Stimulated activated CD4-positive, alpha-beta T cell treated with anti-CD3 and anti-CD28 coated beads, Interleukin-15, amount 100 ng/mL, for 48 hours (primary cell): ENCODE measurements at regions not wholly inside any gene's neighbourhood (a gene's known extent, or its start where the extent isn't known, plus 50 kb on each side); places are given as distances from the start of the nearest gene placed in this dataset.

Experiments
- DNase-seq, 2 donors: peaks; one replicate each; pipeline ENCODE4 v3.0.0-alpha.2; 2020; ENCODE audit warnings: low read depth in 2 of 2

GRCh38 chr2:18194161-18194560 lies 315.7 kb downstream of the KCNS3 start:
- DNase-seq = no peak

- no peak for DNase-seq
These were observed 308.5 kb downstream of the KCNS3 start for GRCh38 chr2:18186816-18187613.

- no peak for DNase-seq
These were observed 304.4 kb downstream of the KCNS3 start for GRCh38 chr2:18182861-18183260.

- no peak for DNase-seq
These were observed 302.4 kb downstream of the KCNS3 start for GRCh38 chr2:18180912-18181311.

GRCh38 chr2:18180031-18180610 lies 301.7 kb downstream of the KCNS3 start:
- no peak for DNase-seq

GRCh38 chr2:18178736-18179349 lies 300.4 kb downstream of the KCNS3 start:
- DNase-seq = peak in 1 of 2 donors; percentile 4

GRCh38 chr2:18176679-18177215 lies 298.3 kb downstream of the KCNS3 start:
- no peak for DNase-seq

GRCh38 chr2:18172607-18173006 lies 294.1 kb downstream of the KCNS3 start:
- no peak for DNase-seq

GRCh38 chr2:18171191-18172139 lies 293.0 kb downstream of the KCNS3 start:
- no peak for DNase-seq

- no peak for DNase-seq
These were observed 292.2 kb downstream of the KCNS3 start for GRCh38 chr2:18170642-18171041.

GRCh38 chr2:18169893-18170175 lies 291.4 kb downstream of the KCNS3 start:
- DNase-seq = no peak

GRCh38 chr2:18169121-18169892 lies 290.8 kb downstream of the KCNS3 start:
- DNase-seq = no peak

- DNase-seq = no peak
These were observed 289.4 kb downstream of the KCNS3 start for GRCh38 chr2:18167871-18168270.

GRCh38 chr2:18161681-18162080 lies 283.2 kb downstream of the KCNS3 start:
- no peak for DNase-seq

GRCh38 chr2:18159896-18160295 lies 281.4 kb downstream of the KCNS3 start:
- DNase-seq = no peak

- DNase-seq = no peak
These were observed 278.0 kb downstream of the KCNS3 start for GRCh38 chr2:18156421-18156820.

GRCh38 chr2:18156002-18156401 lies 277.5 kb downstream of the KCNS3 start:
- DNase-seq = no peak

GRCh38 chr2:18154812-18155211 lies 276.3 kb downstream of the KCNS3 start:
- no peak for DNase-seq

GRCh38 chr2:18154259-18154658 lies 275.8 kb downstream of the KCNS3 start:
- no peak for DNase-seq

GRCh38 chr2:18153741-18154140 lies 275.3 kb downstream of the KCNS3 start:
- no peak for DNase-seq

- no peak for DNase-seq
These were observed 272.8 kb downstream of the KCNS3 start for GRCh38 chr2:18151237-18151636.
